Skeletal muscle tissue (tissue), 4 donors: ENCODE measurements at regions not wholly inside any gene's neighbourhood (a gene's known extent, or its start where the extent isn't known, plus 50 kb on each side); places are given as distances from the start of the nearest gene placed in this dataset. TPM values are rescaled to one million over a fixed set of nuclear protein-coding genes. Genes with fewer than 3 reads are reported as not detected.

Source experiments
- H3K27ac ChIP-seq: one replicate; pipeline ENCODE4 v1.7.0; 2013; ENCODE audit warnings: mild to moderate bottlenecking, low read depth, low read length, inconsistent platforms
- H3K27me3 ChIP-seq, 3 donors: one replicate each; pipeline ENCODE4 v1.7.0; 2013; ENCODE audit warnings: low read length in 3 of 3; ENCODE audit not compliant: control insufficient read depth in 3 of 3, insufficient read depth in 3 of 3
- H3K36me3 ChIP-seq, 3 donors: one replicate each; pipeline ENCODE4 v1.7.0; 2013; ENCODE audit warnings: low read length in 3 of 3; ENCODE audit not compliant: control insufficient read depth in 3 of 3, insufficient read depth in 3 of 3
- H3K4me1 ChIP-seq, 3 donors: one replicate each; pipeline ENCODE4 v1.7.0; 2013; ENCODE audit warnings: low read length in 3 of 3, mild to moderate bottlenecking in 3 of 3; ENCODE audit not compliant: control insufficient read depth in 3 of 3, insufficient read depth in 3 of 3
- H3K4me3 ChIP-seq, 3 donors: one replicate each; pipeline ENCODE4 v1.7.0; 2013; ENCODE audit warnings: low read length in 3 of 3
- H3K9ac ChIP-seq, 3 donors: one replicate each; pipeline ENCODE4 v1.7.0; 2013; ENCODE audit warnings: low read length in 3 of 3, mild to moderate bottlenecking in 3 of 3, moderate library complexity in 2 of 3, low read depth in 1 of 3
- H3K9me3 ChIP-seq, 3 donors: one replicate each; pipeline ENCODE4 v1.7.0; 2013; ENCODE audit warnings: low read length in 3 of 3; ENCODE audit not compliant: control insufficient read depth in 3 of 3
- small RNA-seq: library from RNA; depleted of rRNA; stranded (forward); fragments of <200 nt; gene quantifications from one replicate; pipeline ENCODE3, GENCODE V24; 2014
- donor health status: Osteomylitis.

GRCh38 chr11:45339729-45340519 lies 53.8 kb upstream of the SYT13 start:
- no peak overlapping the region for H3K27ac ChIP-seq
- H3K9ac ChIP-seq = peak overlapping the region; percentile 35 to 64 (median 47)
- H3K27me3 ChIP-seq = peaks cover 0 to 4% (median 0%) of the 10 kb centered on the region in 3 donors
- no peaks in the 10 kb centered on the region for H3K9me3 ChIP-seq
- peak overlapping the region; percentile 41 to 57 (median 46) for H3K4me3 ChIP-seq
- H3K4me1 ChIP-seq = peaks cover 3 to 8% (median 8%) of the 10 kb centered on the region in 3 donors
- no peaks in the 10 kb centered on the region for H3K36me3 ChIP-seq

GRCh38 chr11:45337583-45338360 lies 51.6 kb upstream of the SYT13 start:
- H3K27ac ChIP-seq = no peak overlapping the region
- no peaks in the 10 kb centered on the region for H3K9me3 ChIP-seq
- peaks cover 7 to 12% (median 10%) of the 10 kb centered on the region in 3 donors for H3K4me1 ChIP-seq
- H3K36me3 ChIP-seq = no peaks in the 10 kb centered on the region
- no peak overlapping the region for H3K4me3 ChIP-seq
- H3K9ac ChIP-seq = no peak overlapping the region
- H3K27me3 ChIP-seq = peaks cover 0 to 4% (median 0%) of the 10 kb centered on the region in 3 donors

- H3K4me3 ChIP-seq = no peak overlapping the region
- no peak overlapping the region for H3K9ac ChIP-seq
- no peak overlapping the region for H3K27ac ChIP-seq
- H3K9me3 ChIP-seq = no peaks in the 10 kb centered on the region
- H3K27me3 ChIP-seq = peaks cover 0 to 4% (median 0%) of the 10 kb centered on the region in 3 donors
- H3K4me1 ChIP-seq = peaks cover 10 to 15% (median 13%) of the 10 kb centered on the region in 3 donors
- no peaks in the 10 kb centered on the region for H3K36me3 ChIP-seq
These were observed 50.0 kb upstream of the SYT13 start for GRCh38 chr11:45336136-45336535.

Small RNA genes lying in the stretch of these regions (small RNA-seq; reads per million reads assigned to genes)
- gene AC103855.4 = not detected
